ENCODE measurements at regions not wholly inside any gene's neighbourhood (a gene's known extent, or its start where the extent isn't known, plus 50 kb on each side); places are given as distances from the start of the nearest gene placed in this dataset.

- Mint-ChIP-seq H3K4me1 (no peaks in the 10 kb centered on the region), H3K27me3 (ENCODE audit: low read depth) (peaks cover 21% of the 10 kb centered on the region), H3K27ac (no peak overlapping the region), H3K4me3 (no peak overlapping the region), H3K9me3 (peaks cover 4% of the 10 kb centered on the region), H3K36me3 (no peaks in the 10 kb centered on the region)
- TF ChIP-seq CTCF (IDR thresholded peaks at IDR 0.05; ENCODE audit: unreplicated experiment): no peak
- no peak for DNase-seq (ENCODE audit: low spot score in 2 of 2, unreplicated experiment in 2 of 2)
Observed at GRCh38 chr11:116084511-116084910, 580.3 kb upstream of the CADM1 start.

- no peak for DNase-seq (ENCODE audit: low spot score in 2 of 2, unreplicated experiment in 2 of 2)
- H3K36me3 Mint-ChIP-seq: no peaks in the 10 kb centered on the region
- peaks cover 17% of the 10 kb centered on the region for H3K27me3 Mint-ChIP-seq (ENCODE audit: low read depth)
- H3K4me1 Mint-ChIP-seq: no peaks in the 10 kb centered on the region
- H3K9me3 Mint-ChIP-seq: peaks cover 4% of the 10 kb centered on the region
- H3K4me3 Mint-ChIP-seq: no peak overlapping the region
- no peak for TF ChIP-seq CTCF (IDR thresholded peaks at IDR 0.05; ENCODE audit: unreplicated experiment)
- H3K27ac Mint-ChIP-seq: no peak overlapping the region
Observed at GRCh38 chr11:116082256-116082655, 578.0 kb upstream of the CADM1 start.

- H3K27me3 Mint-ChIP-seq (ENCODE audit: low read depth): peaks cover 16% of the 10 kb centered on the region
- H3K4me1 Mint-ChIP-seq: no peaks in the 10 kb centered on the region
Observed at GRCh38 chr11:116079580-116079979, 575.4 kb upstream of the CADM1 start.

GRCh38 chr11:116078101-116078591, 573.9 kb upstream of the CADM1 start:
- Mint-ChIP-seq H3K9me3 (peaks cover 8% of the 10 kb centered on the region), H3K36me3 (no peaks in the 10 kb centered on the region), H3K27ac (no peak overlapping the region), H3K4me3 (no peak overlapping the region), H3K27me3 (ENCODE audit: low read depth) (peaks cover 11% of the 10 kb centered on the region), H3K4me1 (no peaks in the 10 kb centered on the region)
- no peak for DNase-seq (ENCODE audit: low spot score in 2 of 2, unreplicated experiment in 2 of 2)
- peak; percentile 13 for TF ChIP-seq CTCF (IDR thresholded peaks at IDR 0.05; ENCODE audit: unreplicated experiment)

More at GRCh38 chr11:116079580-116079979, 575.4 kb upstream of the CADM1 start:
- Mint-ChIP-seq H3K27ac (no peak overlapping the region), H3K9me3 (peaks cover 8% of the 10 kb centered on the region), H3K36me3 (no peaks in the 10 kb centered on the region), H3K4me3 (no peak overlapping the region)
- no peak for DNase-seq (ENCODE audit: low spot score in 2 of 2, unreplicated experiment in 2 of 2)
- no peak for TF ChIP-seq CTCF (IDR thresholded peaks at IDR 0.05; ENCODE audit: unreplicated experiment)

- Mint-ChIP-seq H3K36me3 (no peaks in the 10 kb centered on the region), H3K9me3 (peaks cover 8% of the 10 kb centered on the region), H3K4me1 (no peaks in the 10 kb centered on the region), H3K4me3 (no peak overlapping the region), H3K27ac (no peak overlapping the region), H3K27me3 (ENCODE audit: low read depth) (peaks cover 6% of the 10 kb centered on the region)
- no peak for TF ChIP-seq CTCF (IDR thresholded peaks at IDR 0.05; ENCODE audit: unreplicated experiment)
- DNase-seq (ENCODE audit: low spot score in 2 of 2, unreplicated experiment in 2 of 2): no peak
Observed at GRCh38 chr11:116077092-116077491, 572.9 kb upstream of the CADM1 start.

Measured in mesothelial cell of epicardium (in vitro differentiated cells).